GM18907 (cell line): ENCODE measurements at regions not wholly inside any gene's neighbourhood (a gene's known extent, or its start where the extent isn't known, plus 50 kb on each side); places are given as distances from the start of the nearest gene placed in this dataset.
"Not testable (repeated sequence)": the region's sequence is repeated elsewhere in the genome, so short reads cannot be mapped to it uniquely, and the experiment has no call there.

Experiments
- ATAC-seq: cut with Tn5 transposase; IDR thresholded peaks from one replicate; pipeline ENCODE4 v1.9.1; 2021; ENCODE audit warnings: mild to moderate bottlenecking, moderate library complexity; ENCODE audit not compliant: unreplicated experiment

DNA sequence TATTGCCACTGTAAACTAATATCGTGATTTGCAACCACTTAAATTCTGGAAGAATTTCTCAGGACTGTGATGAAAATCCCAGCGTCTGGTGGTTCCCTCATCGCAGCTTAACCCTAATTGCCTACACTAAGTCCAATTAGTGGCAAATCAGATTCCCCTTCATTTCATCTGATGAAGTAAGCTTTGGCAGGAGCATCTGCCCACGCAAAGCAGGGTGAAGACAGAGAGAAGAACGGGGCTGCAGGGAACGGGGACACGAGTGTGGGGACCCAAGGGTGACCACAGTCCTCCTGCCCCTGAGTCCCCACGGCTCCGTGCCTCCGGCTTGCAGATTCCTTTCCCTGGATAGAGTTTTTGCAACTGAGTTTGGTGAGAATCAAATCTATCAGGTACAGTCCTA, 159.5 kb downstream of the LY86 start:
- no peak for ATAC-seq

DNA sequence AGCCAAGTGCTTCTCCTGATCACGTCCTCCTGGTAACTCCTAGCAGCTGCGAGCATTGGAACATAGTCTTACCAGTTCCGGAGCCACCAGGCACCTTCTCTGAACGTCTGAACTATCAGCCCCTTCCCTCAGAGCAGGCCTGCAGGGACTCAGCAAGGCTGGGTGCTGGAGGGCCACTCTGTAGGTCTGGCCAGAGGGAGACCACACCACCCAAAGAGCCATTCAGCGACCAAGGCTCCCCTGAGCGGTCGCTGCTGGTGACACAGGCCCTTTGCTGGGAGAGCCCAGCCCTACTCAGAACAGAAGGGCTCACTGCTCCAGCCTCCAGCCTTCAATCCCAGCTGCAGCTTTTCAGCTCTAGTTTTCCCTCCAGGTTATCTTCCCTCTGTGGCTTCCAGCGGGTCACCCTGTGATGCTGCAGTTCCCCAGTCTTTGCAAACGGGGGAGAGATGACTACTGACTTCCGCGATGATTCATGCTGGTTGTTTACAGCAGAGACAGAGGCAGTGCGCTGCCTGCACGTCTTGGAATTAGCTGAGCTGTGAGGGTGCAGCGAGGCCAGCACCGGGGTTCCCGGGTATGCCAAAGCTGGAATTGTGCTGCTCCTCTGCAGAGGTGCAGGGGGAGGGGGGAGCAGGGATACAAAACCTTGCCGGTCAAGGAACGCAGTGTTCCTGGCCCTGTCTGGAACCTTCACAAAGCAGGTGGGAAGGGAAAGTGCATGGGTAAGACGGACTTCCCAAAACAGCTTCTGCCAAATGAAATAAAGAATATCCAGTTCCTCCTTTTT, 161.4 kb downstream of the LY86 start:
- ATAC-seq: no peak

- ATAC-seq: no peak
Measured at GRCh38 chr6:6750594-6751265, 162.2 kb downstream of the LY86 start.

- ATAC-seq: no peak
Measured at GRCh38 chr6:6751266-6751596, 162.7 kb downstream of the LY86 start.

DNA sequence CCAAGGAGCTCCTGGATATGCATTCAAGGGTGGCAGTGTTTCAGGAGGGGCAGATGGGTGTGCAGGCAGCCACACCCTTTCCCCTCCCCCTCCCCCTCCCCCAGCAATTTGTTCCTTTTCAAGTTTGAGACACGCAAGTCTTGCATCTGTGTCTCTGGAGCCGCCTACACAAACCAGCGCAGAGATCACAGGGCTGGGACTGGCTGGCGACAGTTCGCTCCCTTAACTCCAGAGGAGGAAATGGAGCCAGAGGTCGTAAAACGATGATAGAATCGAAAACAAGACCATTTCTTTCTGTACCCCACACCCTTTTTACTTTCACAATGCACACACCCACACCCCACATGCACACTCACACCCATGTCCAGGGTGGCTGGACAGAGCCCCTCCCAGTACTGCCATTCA, 163.1 kb downstream of the LY86 start:
- no peak for ATAC-seq

DNA sequence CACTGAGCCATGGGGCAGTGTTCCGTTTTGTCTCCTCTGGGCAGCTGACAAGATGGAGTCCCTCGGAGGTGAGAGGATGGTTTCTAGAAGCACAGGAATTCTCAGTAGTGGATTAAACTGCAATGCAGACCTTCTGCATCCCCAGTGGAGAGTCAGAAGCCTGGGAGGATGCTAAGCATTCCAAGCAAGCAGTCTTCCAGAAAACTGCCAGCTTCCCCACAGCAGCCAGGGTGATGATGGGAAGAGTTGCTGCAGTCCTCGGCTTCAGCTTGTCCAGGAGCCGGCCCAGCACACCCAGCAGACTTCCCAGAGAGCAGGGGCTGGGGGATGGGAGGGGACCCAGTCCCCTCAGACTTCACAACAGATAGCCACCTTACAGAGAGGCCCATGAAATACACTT, 163.6 kb downstream of the LY86 start:
- ATAC-seq: no peak

DNA sequence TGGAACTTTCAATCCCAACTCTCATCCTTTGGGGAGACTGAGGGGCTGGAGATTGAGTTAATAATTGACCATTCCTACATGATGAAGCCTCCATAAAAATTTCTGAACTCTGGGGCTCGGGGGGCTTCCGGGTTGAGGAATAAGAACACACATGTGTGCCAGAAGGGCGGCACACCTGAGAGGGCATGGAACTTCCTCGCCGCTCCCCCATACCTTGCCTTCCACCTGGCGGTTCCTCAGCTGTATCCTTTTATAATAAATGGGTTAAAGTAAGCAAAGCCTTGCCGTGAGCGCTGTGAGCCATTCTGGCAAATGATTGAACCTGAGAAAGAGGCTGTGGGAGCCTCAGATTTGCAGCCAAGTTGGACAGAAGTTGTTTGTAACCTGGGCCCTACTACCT, 164.8 kb downstream of the LY86 start:
- ATAC-seq: no peak

DNA sequence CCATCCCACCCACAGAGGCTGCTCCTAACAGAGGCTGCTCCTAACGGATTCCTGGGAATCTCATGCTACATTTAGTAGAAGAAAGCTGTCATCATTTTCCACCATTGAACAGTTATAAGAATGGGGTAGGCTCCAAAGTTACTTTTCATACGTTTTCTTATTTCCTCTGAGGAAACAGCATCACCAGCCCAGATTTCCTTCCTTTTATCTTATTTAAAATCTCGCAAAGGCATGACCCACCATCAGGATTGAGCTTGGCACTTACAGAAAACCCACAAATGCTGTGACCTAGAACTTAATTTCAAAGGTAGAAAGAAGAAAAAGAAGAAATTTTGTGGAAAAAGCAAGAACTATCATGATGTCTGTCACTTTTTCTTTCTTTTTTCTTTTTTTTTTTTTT, 168.0 kb downstream of the LY86 start:
- ATAC-seq: no peak

GRCh38 chr6:6758546-6758914, 170.0 kb downstream of the LY86 start:
- ATAC-seq: no peak

DNA sequence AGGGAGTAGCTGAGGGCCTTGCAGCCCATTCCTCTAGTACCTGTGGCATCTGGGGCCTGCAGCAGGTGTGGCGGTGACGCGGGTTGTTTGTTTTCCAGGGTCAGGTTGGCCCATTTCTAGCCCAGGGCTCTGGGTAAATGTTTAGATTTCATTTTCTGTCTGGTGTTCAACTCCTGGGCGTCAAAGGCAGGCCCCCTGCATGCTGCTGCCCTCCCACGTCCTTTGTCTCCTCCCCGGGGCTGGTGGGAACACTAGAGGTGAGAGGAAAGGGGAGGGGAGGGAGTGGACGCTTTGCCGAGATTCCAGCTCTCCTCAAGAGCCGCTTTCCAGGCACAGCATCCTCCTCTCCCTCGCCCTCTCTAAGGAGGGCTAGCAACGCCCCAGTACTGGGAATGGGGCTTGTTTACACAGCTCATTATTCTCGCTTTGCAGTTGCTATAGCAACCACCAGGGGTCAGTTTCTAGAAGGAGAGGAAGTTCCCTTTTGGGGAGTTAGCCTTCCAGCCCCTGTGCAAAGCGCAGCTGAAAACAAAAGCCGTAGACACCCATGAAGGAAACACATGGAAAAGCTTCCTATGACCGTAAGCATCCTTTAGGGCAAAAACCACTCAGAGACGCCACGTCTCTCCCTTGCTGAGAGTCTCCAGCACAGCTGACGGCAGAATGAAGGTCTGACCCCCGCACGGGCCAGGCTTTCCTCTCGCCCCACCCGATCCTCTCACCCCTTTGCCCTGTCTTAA, 170.6 kb downstream of the LY86 start:
- peak; percentile 79 for ATAC-seq

- ATAC-seq: no peak
Measured at GRCh38 chr6:6760002-6760401, 171.5 kb downstream of the LY86 start.

DNA sequence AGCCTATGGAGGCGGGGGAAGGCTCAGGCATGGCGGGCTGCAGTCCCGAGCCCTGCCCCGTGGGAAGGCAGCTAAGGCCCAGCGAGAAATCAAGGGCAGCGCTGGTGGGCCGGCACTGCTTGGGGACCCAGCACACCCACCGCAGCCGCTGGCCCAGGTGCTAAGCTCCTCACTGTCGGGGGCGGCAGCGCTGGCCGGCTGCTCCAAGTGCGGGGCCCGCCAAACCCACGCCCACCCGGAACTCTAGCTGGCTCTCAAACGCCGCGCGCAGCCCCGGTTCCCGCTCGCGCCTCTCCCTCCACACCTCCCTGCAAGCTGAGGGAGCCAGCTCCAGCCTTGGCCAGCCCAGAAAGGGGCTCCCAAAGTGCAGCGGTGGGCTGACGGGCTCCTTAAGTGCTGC, 174.0 kb downstream of the LY86 start:
- not testable (repeated sequence) for ATAC-seq

DNA sequence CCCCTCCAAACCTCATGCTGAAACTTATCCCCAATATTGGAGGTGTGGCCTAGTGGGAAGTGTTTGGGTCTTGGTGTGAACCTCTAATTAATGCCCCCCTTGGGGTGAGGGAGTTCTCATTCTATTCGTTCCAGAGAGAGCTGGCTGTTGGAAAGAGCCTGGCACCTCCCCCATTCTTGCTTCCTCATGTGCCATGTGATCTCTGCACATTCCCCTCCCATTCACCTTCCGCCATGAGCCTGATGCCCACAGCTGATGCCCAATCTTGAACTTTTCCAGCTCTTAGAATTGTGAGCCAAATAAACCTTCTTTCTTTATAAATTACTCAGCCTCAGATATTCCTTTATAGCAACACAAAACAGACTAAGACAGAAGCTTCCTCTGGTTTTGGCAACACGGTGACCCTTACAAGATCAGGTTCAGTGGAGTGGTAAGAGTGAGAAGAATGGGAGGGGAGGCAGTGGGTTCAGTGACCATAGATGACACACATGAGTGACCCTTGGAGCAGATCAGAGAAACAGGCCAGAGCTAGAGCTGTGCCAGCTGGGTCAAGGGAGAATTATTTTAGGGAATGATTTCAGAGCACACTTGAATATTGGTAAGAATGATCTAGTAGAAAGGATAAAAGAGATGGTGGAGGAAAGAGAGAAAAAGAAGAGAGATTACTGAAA, 176.4 kb downstream of the LY86 start:
- no peak for ATAC-seq

GRCh38 chr6:6766230-6766905, 177.8 kb downstream of the LY86 start:
- no peak for ATAC-seq

- no peak for ATAC-seq
Measured at GRCh38 chr6:6769466-6769865, 180.9 kb downstream of the LY86 start.

DNA sequence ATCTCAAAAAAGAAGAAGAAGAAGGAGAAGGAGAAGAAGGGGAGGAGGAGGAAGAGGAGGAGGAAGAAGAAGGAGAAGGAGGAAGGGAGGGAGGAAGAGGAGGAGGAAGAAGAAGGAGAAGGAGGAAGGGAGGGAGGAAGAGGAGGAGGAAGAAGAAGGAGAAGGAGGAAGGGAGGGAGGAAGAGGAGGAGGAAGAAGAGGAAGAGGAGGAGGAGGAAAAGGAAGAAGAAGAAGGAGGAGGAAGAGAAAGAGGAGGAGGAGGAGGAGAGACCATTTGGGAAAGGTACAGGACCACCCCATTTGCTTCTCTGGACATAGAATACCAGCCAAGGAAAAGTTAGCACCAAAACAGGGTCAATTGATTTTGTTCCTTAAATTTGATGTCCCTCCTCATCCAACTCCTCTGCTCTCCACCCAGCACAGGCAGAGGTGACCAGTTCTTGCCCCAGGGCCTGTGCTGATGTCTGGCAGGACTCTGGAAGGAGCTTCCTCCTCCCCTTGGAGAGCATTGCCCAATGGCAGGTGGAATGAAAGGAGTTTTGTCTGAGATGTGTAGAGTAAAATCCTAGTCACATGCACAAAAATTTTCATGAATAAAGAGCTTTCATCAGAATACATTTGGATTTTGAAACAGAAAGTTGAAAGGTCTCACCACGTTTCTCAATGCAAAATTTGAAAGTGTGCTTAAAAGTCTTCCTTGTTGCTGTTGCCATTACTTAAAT, 182.9 kb downstream of the LY86 start:
- ATAC-seq: no peak

- no peak for ATAC-seq
Measured at GRCh38 chr6:6771964-6772363, 183.4 kb downstream of the LY86 start.

- no peak for ATAC-seq
Measured at GRCh38 chr6:6772751-6773150, 184.2 kb downstream of the LY86 start.

GRCh38 chr6:6775074-6775473, 186.6 kb downstream of the LY86 start:
- ATAC-seq: no peak

GRCh38 chr6:6780231-6780630, 191.7 kb downstream of the LY86 start:
- ATAC-seq: no peak
